Mesothelial cell of epicardium (in vitro differentiated cells): ENCODE measurements at regions not wholly inside any gene's neighbourhood (a gene's known extent, or its start where the extent isn't known, plus 50 kb on each side); places are given as distances from the start of the nearest gene placed in this dataset.

Source experiments
- DNase-seq, 2 experiments: peaks; one replicate each; pipeline ENCODE4 v3.0.0; 2021; ENCODE audit warnings: low spot score in 2 of 2; ENCODE audit not compliant: unreplicated experiment in 2 of 2
- H3K27ac Mint-ChIP-seq: 2 replicates; pipeline ENCODE4 v1.8.0; 2021; ENCODE audit warnings: mixed read lengths
- H3K27me3 Mint-ChIP-seq: 2 replicates; pipeline ENCODE4 v1.8.0; 2021; ENCODE audit warnings: low read depth, mixed read lengths
- H3K36me3 Mint-ChIP-seq: 2 replicates; pipeline ENCODE4 v1.8.0; 2021; ENCODE audit warnings: mixed read lengths
- H3K4me1 Mint-ChIP-seq: 2 replicates; pipeline ENCODE4 v1.8.0; 2021; ENCODE audit warnings: mixed read lengths
- H3K4me3 Mint-ChIP-seq: 2 replicates; pipeline ENCODE4 v1.8.0; 2021; ENCODE audit warnings: mild to moderate bottlenecking, moderate library complexity, mixed read lengths
- H3K9me3 Mint-ChIP-seq: 2 replicates; pipeline ENCODE4 v1.8.0; 2021; ENCODE audit warnings: mixed read lengths
- CTCF ChIP-seq: fragments of 200-600 bp; sonication (generic); IDR thresholded peaks from one replicate; pipeline ENCODE4 v1.5.0; 2021; ENCODE audit warnings: antibody characterized with exemption; ENCODE audit not compliant: unreplicated experiment

GRCh38 chr22:49015459-49015858, 812.2 kb downstream of the BRD1 start:
- peaks cover 2% of the 10 kb centered on the region for H3K27me3 Mint-ChIP-seq
- no peaks in the 10 kb centered on the region for H3K9me3 Mint-ChIP-seq
- H3K27ac Mint-ChIP-seq: no peak overlapping the region
- H3K36me3 Mint-ChIP-seq: no peaks in the 10 kb centered on the region
- H3K4me1 Mint-ChIP-seq: peaks cover 4% of the 10 kb centered on the region
- no peak for TF ChIP-seq CTCF
- no peak overlapping the region for H3K4me3 Mint-ChIP-seq
- peak in 1 of 2 experiments; percentile 14 for DNase-seq

DNA sequence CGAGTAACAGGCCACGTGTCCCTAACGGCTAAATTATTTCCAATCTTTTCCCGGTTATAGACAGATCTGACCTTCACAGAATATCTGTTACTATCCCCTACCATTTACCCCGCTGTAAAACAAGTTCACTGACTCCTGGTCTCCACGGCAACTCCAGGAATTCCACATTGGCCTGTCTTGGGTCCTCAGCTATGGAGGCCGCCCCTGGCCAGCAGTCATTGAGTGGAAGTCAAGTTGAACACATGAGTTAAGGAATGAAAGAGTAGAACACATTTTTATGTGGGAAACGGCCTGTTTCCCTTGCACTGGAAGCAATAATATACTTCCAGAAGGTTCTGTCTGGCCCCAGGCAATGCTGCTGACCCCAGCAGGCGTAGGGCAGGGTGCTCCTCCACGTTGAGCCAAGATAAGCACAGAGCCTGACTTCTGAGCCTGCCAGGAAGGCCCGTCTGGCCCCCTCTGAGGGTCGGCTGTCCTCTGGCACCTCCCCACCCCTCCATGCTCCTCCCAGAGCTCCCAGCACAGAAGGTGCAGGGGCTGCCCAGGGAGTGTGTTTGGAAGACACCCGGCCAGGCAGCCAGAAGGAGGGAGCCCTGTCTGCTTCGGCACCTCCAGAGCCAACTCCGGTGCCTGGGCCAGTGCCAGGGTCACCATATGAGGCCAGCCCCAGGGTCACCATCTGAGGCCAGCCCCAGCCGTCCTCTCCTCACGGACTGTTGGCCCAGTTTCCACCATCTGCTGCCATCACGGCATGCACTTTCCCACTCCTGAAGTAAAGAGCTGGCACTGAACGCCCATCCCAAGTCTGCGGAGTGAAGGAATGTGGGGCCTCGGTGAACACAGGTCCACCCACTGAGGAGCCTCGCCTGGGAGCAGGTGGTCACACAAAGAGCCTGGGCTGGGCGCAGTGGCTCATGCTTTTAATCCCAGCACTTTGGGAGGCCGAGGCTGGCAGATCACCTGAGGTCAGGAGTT, 813.2 kb downstream of the BRD1 start:
- H3K36me3 Mint-ChIP-seq: no peaks in the 10 kb centered on the region
- DNase-seq: peak in 1 of 2 experiments; percentile 29
- no peak for TF ChIP-seq CTCF
- no peaks in the 10 kb centered on the region for H3K9me3 Mint-ChIP-seq
- peaks cover 4% of the 10 kb centered on the region for H3K4me1 Mint-ChIP-seq
- H3K27me3 Mint-ChIP-seq: peaks cover 6% of the 10 kb centered on the region
- no peak overlapping the region for H3K27ac Mint-ChIP-seq
- no peak overlapping the region for H3K4me3 Mint-ChIP-seq

DNA sequence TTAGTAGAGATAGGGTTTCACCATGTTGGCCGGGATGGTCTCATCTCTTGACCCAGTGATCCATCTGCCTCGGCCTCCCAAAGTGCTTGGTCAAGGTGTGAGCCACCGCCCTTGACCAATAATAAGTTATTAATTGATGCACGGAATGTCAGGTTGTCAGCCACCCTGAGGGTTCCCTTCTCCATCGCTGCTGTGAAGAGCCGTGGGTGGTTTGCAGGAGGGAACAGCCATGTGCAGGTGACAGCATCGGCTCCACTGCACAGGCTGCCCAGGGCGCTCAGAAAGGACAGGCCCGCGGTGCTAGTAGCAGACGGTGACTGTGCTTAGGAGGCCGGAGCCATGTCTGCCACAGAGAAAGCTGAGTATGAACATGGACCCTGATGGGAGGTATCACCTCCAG, 814.0 kb downstream of the BRD1 start:
- H3K4me1 Mint-ChIP-seq: peaks cover 4% of the 10 kb centered on the region
- H3K27me3 Mint-ChIP-seq: peaks cover 4% of the 10 kb centered on the region
- H3K4me3 Mint-ChIP-seq: no peak overlapping the region
- DNase-seq: peak in 1 of 2 experiments; percentile 17
- no peaks in the 10 kb centered on the region for H3K9me3 Mint-ChIP-seq
- no peak overlapping the region for H3K27ac Mint-ChIP-seq
- TF ChIP-seq CTCF: no peak
- no peaks in the 10 kb centered on the region for H3K36me3 Mint-ChIP-seq

- Mint-ChIP-seq H3K36me3 (no peaks in the 10 kb centered on the region), H3K9me3 (no peaks in the 10 kb centered on the region), H3K27me3 (peaks cover 4% of the 10 kb centered on the region), H3K27ac (no peak overlapping the region), H3K4me3 (no peak overlapping the region), H3K4me1 (peaks cover 4% of the 10 kb centered on the region)
- no peak for TF ChIP-seq CTCF
- DNase-seq: peak in 1 of 2 experiments; percentile 9
These were observed 814.8 kb downstream of the BRD1 start for GRCh38 chr22:49012712-49013395.

DNA sequence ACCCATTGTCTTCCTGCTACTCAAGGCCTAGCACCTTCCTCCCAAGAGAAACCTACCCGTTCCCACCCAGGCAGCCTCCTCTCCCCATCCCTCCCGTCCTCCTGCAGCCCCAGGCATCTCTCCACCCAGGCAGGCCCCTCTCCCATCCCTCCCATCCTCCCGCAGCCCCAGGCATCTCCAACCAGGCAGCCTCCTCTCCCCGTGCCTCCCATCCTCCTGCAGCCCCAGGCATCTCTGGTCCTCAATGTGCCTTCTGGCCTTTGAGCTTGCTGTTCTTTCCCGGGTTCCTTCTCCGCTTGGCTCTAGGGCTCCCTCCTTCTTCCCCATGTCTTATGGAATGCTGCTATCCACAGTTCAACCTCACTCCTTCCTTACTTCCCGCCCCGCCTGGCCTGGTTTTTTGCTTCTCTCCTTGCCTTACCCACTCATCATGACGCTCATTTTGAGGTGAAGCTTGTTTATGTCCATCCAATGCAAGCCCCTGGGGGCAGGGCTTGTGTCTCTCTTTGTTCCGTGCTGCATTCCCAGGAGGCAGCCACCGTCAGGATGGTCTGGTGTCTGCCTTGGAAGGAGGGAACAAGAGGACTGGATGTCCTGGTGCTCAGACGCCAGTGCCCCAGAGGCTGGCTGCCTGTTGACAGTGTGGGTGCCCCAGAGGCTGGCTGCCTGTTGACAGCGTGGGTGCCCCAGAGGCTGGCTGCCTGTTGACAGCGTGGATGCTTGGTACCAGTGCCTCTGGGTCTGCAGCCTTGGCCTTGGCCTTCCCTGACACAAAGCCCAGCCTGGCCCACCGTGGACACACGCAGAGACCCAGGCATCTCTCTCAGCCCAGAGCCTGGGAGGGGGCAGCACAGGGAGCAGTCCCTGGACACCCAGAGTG, 815.7 kb downstream of the BRD1 start:
- Mint-ChIP-seq H3K4me1 (peaks cover 4% of the 10 kb centered on the region), H3K4me3 (no peak overlapping the region), H3K9me3 (no peaks in the 10 kb centered on the region), H3K27me3 (peaks cover 4% of the 10 kb centered on the region), H3K27ac (no peak overlapping the region), H3K36me3 (no peaks in the 10 kb centered on the region)
- DNase-seq: peak in 1 of 2 experiments; percentile 27
- no peak for TF ChIP-seq CTCF
